ENCODE measurements at regions not wholly inside any gene's neighbourhood (a gene's known extent, or its start where the extent isn't known, plus 50 kb on each side); places are given as distances from the start of the nearest gene placed in this dataset.

GRCh38 chr16:60684002-60684401 lies 1352.2 kb downstream of the CDH8 start:
- TF ChIP-seq CTCF (IDR thresholded peaks at IDR 0.05; ENCODE audit: insufficient read depth, low read length, poor library complexity, severe bottlenecking): no peak
- no peak for TF ChIP-seq EZH2phosphoT487 (conservative IDR thresholded peaks at IDR 0.05; ENCODE audit: low read length)

Measured in SU-DHL-6 (cell line).